ENCODE measurements at regions not wholly inside any gene's neighbourhood (a gene's known extent, or its start where the extent isn't known, plus 50 kb on each side); places are given as distances from the start of the nearest gene placed in this dataset.

GRCh38 chrX:39302838-39303237 is 501.6 kb downstream of the MID1IP1 start (continued):
- no peak for TF ChIP-seq SPI1 (IDR thresholded peaks at IDR 0.05; ENCODE audit: borderline replicate concordance, low read depth, low read length)

- Histone ChIP-seq H3K36me3 (ENCODE audit: control insufficient read depth, insufficient read depth, low read length) (no peaks in the 10 kb centered on the region), H3K4me1 (replicated peaks in 1 of 2; ENCODE audit: control insufficient read depth in 2 of 2, insufficient read depth in 2 of 2, low read length in 2 of 2) (no peaks in the 10 kb centered on the region; a peak in 1 of 5 replicates), H2AFZ (ENCODE audit: low read depth, low read length) (no peak overlapping the region), H3K4me3 (no peak overlapping the region), H3K27ac (ENCODE audit: extremely low read depth, low read depth, low read length) (no peak overlapping the region), H3K9ac (ENCODE audit: insufficient read depth in 1 of 2, low read depth in 2 of 2, low read length in 2 of 2) (no peak overlapping the region), H3K27me3 (ENCODE audit: control insufficient read depth in 2 of 2, insufficient read depth in 2 of 2, low read length in 2 of 2) (no peaks in the 10 kb centered on the region), H3K79me2 (ENCODE audit: control insufficient read depth, insufficient read depth, low read length) (no peaks in the 10 kb centered on the region), H3K9me3 (replicated peaks; ENCODE audit: control insufficient read depth, insufficient read depth, low read depth, low read length) (no peaks in the 10 kb centered on the region), H3K9me1 (ENCODE audit: control insufficient read depth, insufficient read depth, low read length) (no peaks in the 10 kb centered on the region), H3K4me2 (ENCODE audit: insufficient read depth, low read length) (no peak overlapping the region), H4K20me1 (replicated peaks; ENCODE audit: control insufficient read depth, insufficient read depth, low read length) (no peaks in the 10 kb centered on the region)
- intact Hi-C loops (cut with micrococcal nuclease) (no loop called here), in situ Hi-C loops (cut with MboI) (no loop called here)
- TF ChIP-seq EP300 (IDR thresholded peaks at IDR 0.05; ENCODE audit: low read length): no peak
- no peak for TF ChIP-seq SAP30 (IDR thresholded peaks at IDR 0.05; ENCODE audit: borderline replicate concordance, insufficient read depth, low read depth, low read length, poor library complexity, severe bottlenecking)
- TF ChIP-seq KDM4B (IDR thresholded peaks at IDR 0.05; ENCODE audit: borderline replicate concordance in 2 of 2, low read depth in 1 of 2): no peak
- TF ChIP-seq NFE2L1 (tag; IDR thresholded peaks at IDR 0.05; ENCODE audit: borderline replicate concordance, low read depth): no peak
- no peak for TF ChIP-seq ZNF197 (CRISPR knock-in tag; IDR thresholded peaks at IDR 0.05; ENCODE audit: low read depth)
- TF ChIP-seq JUND (IDR thresholded peaks at IDR 0.05; ENCODE audit: borderline replicate concordance, low read depth, low read length): no peak
- no peak for TF ChIP-seq JUND (tag; IDR thresholded peaks at IDR 0.05; ENCODE audit: borderline replicate concordance, low read depth, low read length)
- TF ChIP-seq GATAD2B (IDR thresholded peaks at IDR 0.05; ENCODE audit: borderline replicate concordance): no peak
- no peak for TF ChIP-seq PCBP1 (IDR thresholded peaks at IDR 0.05; ENCODE audit: low read depth, low read length, poor library complexity, severe bottlenecking)
- no peak for TF ChIP-seq MTF1 (CRISPR knock-in tag; IDR thresholded peaks at IDR 0.05; ENCODE audit: borderline replicate concordance)
- no peak for TF ChIP-seq SMARCC2 (IDR thresholded peaks at IDR 0.05; ENCODE audit: low read depth)
- TF ChIP-seq MAFK (IDR thresholded peaks at IDR 0.05; ENCODE audit: low read length): no peak
- TF ChIP-seq ZBTB43 (CRISPR knock-in tag; IDR thresholded peaks at IDR 0.05): no peak
- ATAC-seq (no peak), DNase-seq (ENCODE audit: extremely low read depth in 1 of 4, low spot score in 3 of 4) (no peak), FAIRE-seq (no peak)
- WGBS (ENCODE audit: insufficient coverage, low coverage, missing lambda C conversion rate): 0% methylated on average over 1 of the region's 1 CpG
- ChIA-PET POLR2A (no interaction called here), CTCF (ENCODE audit: low intra/inter-chr PET ratio) (no interaction called here)
- no TSS peak for BruUV-seq (replicated peaks)
These were observed 503.5 kb downstream of the MID1IP1 start for GRCh38 chrX:39304746-39305145.
